ENCODE measurements at regions not wholly inside any gene's neighbourhood (a gene's known extent, or its start where the extent isn't known, plus 50 kb on each side); places are given as distances from the start of the nearest gene placed in this dataset.

GRCh38 chr3:16064642-16065414, 109.7 kb upstream of the GALNT15 start:
- DNase-seq = peak; percentile 18
- H3K4me1 Mint-ChIP-seq (ENCODE audit: low read depth) = peaks cover 3% of the 10 kb centered on the region
- ChIA-PET CTCF (interaction anchor here (2.7 kb wide), 1 partner anchor 16 kb away, joined by 9 read pairs; no protein-coding TSS in a partner anchor), POLR2A (no interaction called here)
- intact Hi-C loops (cut with micrococcal nuclease) = no loop called here
- no peak overlapping the region for H3K27ac Mint-ChIP-seq
- no peak for ATAC-seq
- H3K36me3 Mint-ChIP-seq (ENCODE audit: low read depth) = no peaks in the 10 kb centered on the region
- TF ChIP-seq CTCF (IDR thresholded peaks at IDR 0.05) = no peak
- H3K27me3 Mint-ChIP-seq = no peaks in the 10 kb centered on the region
- H3K4me3 Mint-ChIP-seq = no peak overlapping the region
- H3K9me3 Mint-ChIP-seq = no peaks in the 10 kb centered on the region

GRCh38 chr3:16066545-16066944, 107.9 kb upstream of the GALNT15 start:
- Mint-ChIP-seq H3K4me3 (no peak overlapping the region), H3K4me1 (ENCODE audit: low read depth) (peaks cover 3% of the 10 kb centered on the region), H3K9me3 (no peaks in the 10 kb centered on the region), H3K27ac (no peak overlapping the region), H3K27me3 (no peaks in the 10 kb centered on the region), H3K36me3 (ENCODE audit: low read depth) (no peaks in the 10 kb centered on the region)
- no peak for DNase-seq
- ChIA-PET POLR2A (no interaction called here), CTCF (interaction anchor here (2.7 kb wide), 1 partner anchor 17 kb away, joined by 9 read pairs; no protein-coding TSS in a partner anchor)
- ATAC-seq = no peak
- TF ChIP-seq CTCF (IDR thresholded peaks at IDR 0.05) = no peak
- intact Hi-C loops (cut with micrococcal nuclease) = no loop called here

GRCh38 chr3:16066975-16067374, 107.5 kb upstream of the GALNT15 start:
- Mint-ChIP-seq H3K27ac (no peak overlapping the region), H3K36me3 (ENCODE audit: low read depth) (no peaks in the 10 kb centered on the region), H3K9me3 (peaks cover 1% of the 10 kb centered on the region), H3K4me3 (no peak overlapping the region), H3K4me1 (ENCODE audit: low read depth) (peaks cover 3% of the 10 kb centered on the region), H3K27me3 (no peaks in the 10 kb centered on the region)
- DNase-seq (no peak), ATAC-seq (no peak)
- intact Hi-C loops (cut with micrococcal nuclease) = no loop called here
- ChIA-PET CTCF (interaction anchor here (2.7 kb wide), 1 partner anchor 18 kb away, joined by 9 read pairs; no protein-coding TSS in a partner anchor), POLR2A (no interaction called here)
- TF ChIP-seq CTCF (IDR thresholded peaks at IDR 0.05) = no peak

GRCh38 chr3:16067837-16068471, 106.5 kb upstream of the GALNT15 start:
- POLR2A ChIA-PET = no interaction called here
- Mint-ChIP-seq H3K4me3 (no peak overlapping the region), H3K27me3 (no peaks in the 10 kb centered on the region), H3K4me1 (ENCODE audit: low read depth) (peaks cover 3% of the 10 kb centered on the region), H3K27ac (no peak overlapping the region), H3K36me3 (ENCODE audit: low read depth) (no peaks in the 10 kb centered on the region), H3K9me3 (peaks cover 1% of the 10 kb centered on the region)
- ATAC-seq (no peak), DNase-seq (no peak)
- CTCF ChIA-PET = no interaction called here
- no peak for TF ChIP-seq CTCF (IDR thresholded peaks at IDR 0.05)
- intact Hi-C loops (cut with micrococcal nuclease) = no loop called here
